HG02973 (cell line): ENCODE measurements at regions not wholly inside any gene's neighbourhood (a gene's known extent, or its start where the extent isn't known, plus 50 kb on each side); places are given as distances from the start of the nearest gene placed in this dataset.
A peak's percentile ranks its signal among the peaks of the same experiment; 100 is the strongest.
"Not testable (repeated sequence)": the region's sequence is repeated elsewhere in the genome, so short reads cannot be mapped to it uniquely, and the experiment has no call there.

Source experiments
- ATAC-seq: cut with Tn5 transposase; IDR thresholded peaks from one replicate; pipeline ENCODE4 v1.9.1; 2021; ENCODE audit warnings: moderate library complexity; ENCODE audit not compliant: unreplicated experiment

- ATAC-seq, result no peak
Measured at GRCh38 chr10:36880898-36881297, 244.5 kb upstream of the ANKRD30A start.

GRCh38 chr10:36872702-36873393 is 252.6 kb upstream of the ANKRD30A start:
- ATAC-seq, result peak; percentile 50

- ATAC-seq, result no peak
Measured at GRCh38 chr10:36840788-36841187, 284.6 kb upstream of the ANKRD30A start.

GRCh38 chr10:36837416-36837815 is 288.0 kb upstream of the ANKRD30A start:
- ATAC-seq, result no peak

GRCh38 chr10:36819781-36820180 is 305.6 kb upstream of the ANKRD30A start:
- no peak for ATAC-seq

- no peak for ATAC-seq
Measured at GRCh38 chr10:36817898-36818297, 307.5 kb upstream of the ANKRD30A start.

- no peak for ATAC-seq
Measured at GRCh38 chr10:36808625-36809362, 316.6 kb upstream of the ANKRD30A start.

GRCh38 chr10:36803229-36803628 is 322.2 kb upstream of the ANKRD30A start:
- no peak for ATAC-seq

GRCh38 chr10:36802490-36803153 is 322.8 kb upstream of the ANKRD30A start:
- ATAC-seq, result no peak

- no peak for ATAC-seq
Measured at GRCh38 chr10:36801660-36802059, 323.7 kb upstream of the ANKRD30A start.

- ATAC-seq, result no peak
Measured at GRCh38 chr10:36794981-36795380, 330.4 kb upstream of the ANKRD30A start.

GRCh38 chr10:36789974-36790373 is 335.4 kb upstream of the ANKRD30A start:
- no peak for ATAC-seq

- no peak for ATAC-seq
Measured at GRCh38 chr10:36788152-36788551, 337.2 kb upstream of the ANKRD30A start.

GRCh38 chr10:36783400-36783799 is 342.0 kb upstream of the ANKRD30A start:
- ATAC-seq, result no peak

GRCh38 chr10:36781570-36781969 is 343.8 kb upstream of the ANKRD30A start:
- no peak for ATAC-seq

GRCh38 chr10:36780158-36780557 is 345.2 kb upstream of the ANKRD30A start:
- ATAC-seq, result no peak

- ATAC-seq, result no peak
Measured at GRCh38 chr10:36779238-36779846, 346.1 kb upstream of the ANKRD30A start.

GRCh38 chr10:36778651-36779050 is 346.7 kb upstream of the ANKRD30A start:
- ATAC-seq, result no peak

- ATAC-seq, result no peak
Measured at GRCh38 chr10:36773652-36774051, 351.7 kb upstream of the ANKRD30A start.

- ATAC-seq, result no peak
Measured at GRCh38 chr10:36771725-36772124, 353.7 kb upstream of the ANKRD30A start.

GRCh38 chr10:36769741-36770140 is 355.7 kb upstream of the ANKRD30A start:
- ATAC-seq, result not testable (repeated sequence)

- ATAC-seq, result no peak
Measured at GRCh38 chr10:36766940-36767339, 358.5 kb upstream of the ANKRD30A start.
